ENCODE measurements at regions not wholly inside any gene's neighbourhood (a gene's known extent, or its start where the extent isn't known, plus 50 kb on each side); places are given as distances from the start of the nearest gene placed in this dataset.

GRCh38 chrX:19172741-19173140, 50.5 kb upstream of the ADGRG2 start:
- Histone ChIP-seq H3K4me3 (ENCODE audit: low read depth, low read length) (no peak overlapping the region), H3K27ac (ENCODE audit: extremely low read depth, low read depth, low read length) (no peak overlapping the region), H3K9me3 (ENCODE audit: control insufficient read depth, insufficient read depth, low read depth, low read length) (no peaks in the 10 kb centered on the region), H3K4me1 (ENCODE audit: control insufficient read depth, insufficient read depth, low read length) (no peaks in the 10 kb centered on the region), H3K36me3 (ENCODE audit: control insufficient read depth in 2 of 2, insufficient read depth in 1 of 2, low read length in 2 of 2) (no peaks in the 10 kb centered on the region)
- CTCF ChIA-PET: interaction anchor here (0.5 kb wide), 1 partner anchor 18 kb away, joined by 3 read pairs; no protein-coding TSS in a partner anchor
- POLR2A ChIA-PET: no interaction called here
- TF ChIP-seq ZFHX2 (tag by site-specific recombination; conservative IDR thresholded peaks at IDR 0.05) (no peak), YY1 (tag by site-specific recombination; IDR thresholded peaks at IDR 0.05) (no peak), SETDB1 (IDR thresholded peaks at IDR 0.05; ENCODE audit: insufficient read length, low read length) (no peak), OSR2 (tag by site-specific recombination; IDR thresholded peaks at IDR 0.05) (no peak), ZNF837 (tag by site-specific recombination; IDR thresholded peaks at IDR 0.05) (no peak), ZNF138 (tag by site-specific recombination; IDR thresholded peaks at IDR 0.05; ENCODE audit: borderline replicate concordance) (no peak), ZNF514 (tag by site-specific recombination; IDR thresholded peaks at IDR 0.05) (no peak), ZSCAN4 (tag by site-specific recombination; IDR thresholded peaks at IDR 0.05) (no peak), ZNF792 (tag by site-specific recombination; IDR thresholded peaks at IDR 0.05) (no peak), ZNF211 (tag by site-specific recombination; IDR thresholded peaks at IDR 0.05; ENCODE audit: low read depth) (no peak), ZNF146 (tag by site-specific recombination; IDR thresholded peaks at IDR 0.05) (no peak), ZNF175 (tag by site-specific recombination; IDR thresholded peaks at IDR 0.05) (no peak), ZNF335 (tag by site-specific recombination; conservative IDR thresholded peaks at IDR 0.05) (no peak), ZNF2 (tag by site-specific recombination; IDR thresholded peaks at IDR 0.05) (no peak), ZSCAN23 (tag by site-specific recombination; IDR thresholded peaks at IDR 0.05) (no peak)
- TF ChIP-seq, protein P1, sequence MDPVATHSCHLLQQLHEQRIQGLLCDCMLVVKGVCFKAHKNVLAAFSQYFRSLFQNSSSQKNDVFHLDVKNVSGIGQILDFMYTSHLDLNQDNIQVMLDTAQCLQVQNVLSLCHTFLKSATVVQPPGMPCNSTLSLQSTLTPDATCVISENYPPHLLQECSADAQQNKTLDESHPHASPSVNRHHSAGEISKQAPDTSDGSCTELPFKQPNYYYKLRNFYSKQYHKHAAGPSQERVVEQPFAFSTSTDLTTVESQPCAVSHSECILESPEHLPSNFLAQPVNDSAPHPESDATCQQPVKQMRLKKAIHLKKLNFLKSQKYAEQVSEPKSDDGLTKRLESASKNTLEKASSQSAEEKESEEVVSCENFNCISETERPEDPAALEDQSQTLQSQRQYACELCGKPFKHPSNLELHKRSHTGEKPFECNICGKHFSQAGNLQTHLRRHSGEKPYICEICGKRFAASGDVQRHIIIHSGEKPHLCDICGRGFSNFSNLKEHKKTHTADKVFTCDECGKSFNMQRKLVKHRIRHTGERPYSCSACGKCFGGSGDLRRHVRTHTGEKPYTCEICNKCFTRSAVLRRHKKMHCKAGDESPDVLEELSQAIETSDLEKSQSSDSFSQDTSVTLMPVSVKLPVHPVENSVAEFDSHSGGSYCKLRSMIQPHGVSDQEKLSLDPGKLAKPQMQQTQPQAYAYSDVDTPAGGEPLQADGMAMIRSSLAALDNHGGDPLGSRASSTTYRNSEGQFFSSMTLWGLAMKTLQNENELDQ (tag by site-specific recombination; IDR thresholded peaks at IDR 0.05; ENCODE audit: low read depth): no peak
- TF ChIP-seq, protein P2, sequence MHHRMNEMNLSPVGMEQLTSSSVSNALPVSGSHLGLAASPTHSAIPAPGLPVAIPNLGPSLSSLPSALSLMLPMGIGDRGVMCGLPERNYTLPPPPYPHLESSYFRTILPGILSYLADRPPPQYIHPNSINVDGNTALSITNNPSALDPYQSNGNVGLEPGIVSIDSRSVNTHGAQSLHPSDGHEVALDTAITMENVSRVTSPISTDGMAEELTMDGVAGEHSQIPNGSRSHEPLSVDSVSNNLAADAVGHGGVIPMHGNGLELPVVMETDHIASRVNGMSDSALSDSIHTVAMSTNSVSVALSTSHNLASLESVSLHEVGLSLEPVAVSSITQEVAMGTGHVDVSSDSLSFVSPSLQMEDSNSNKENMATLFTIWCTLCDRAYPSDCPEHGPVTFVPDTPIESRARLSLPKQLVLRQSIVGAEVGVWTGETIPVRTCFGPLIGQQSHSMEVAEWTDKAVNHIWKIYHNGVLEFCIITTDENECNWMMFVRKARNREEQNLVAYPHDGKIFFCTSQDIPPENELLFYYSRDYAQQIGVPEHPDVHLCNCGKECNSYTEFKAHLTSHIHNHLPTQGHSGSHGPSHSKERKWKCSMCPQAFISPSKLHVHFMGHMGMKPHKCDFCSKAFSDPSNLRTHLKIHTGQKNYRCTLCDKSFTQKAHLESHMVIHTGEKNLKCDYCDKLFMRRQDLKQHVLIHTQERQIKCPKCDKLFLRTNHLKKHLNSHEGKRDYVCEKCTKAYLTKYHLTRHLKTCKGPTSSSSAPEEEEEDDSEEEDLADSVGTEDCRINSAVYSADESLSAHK (tag by site-specific recombination; IDR thresholded peaks at IDR 0.05): no peak
- TF ChIP-seq, protein P3, sequence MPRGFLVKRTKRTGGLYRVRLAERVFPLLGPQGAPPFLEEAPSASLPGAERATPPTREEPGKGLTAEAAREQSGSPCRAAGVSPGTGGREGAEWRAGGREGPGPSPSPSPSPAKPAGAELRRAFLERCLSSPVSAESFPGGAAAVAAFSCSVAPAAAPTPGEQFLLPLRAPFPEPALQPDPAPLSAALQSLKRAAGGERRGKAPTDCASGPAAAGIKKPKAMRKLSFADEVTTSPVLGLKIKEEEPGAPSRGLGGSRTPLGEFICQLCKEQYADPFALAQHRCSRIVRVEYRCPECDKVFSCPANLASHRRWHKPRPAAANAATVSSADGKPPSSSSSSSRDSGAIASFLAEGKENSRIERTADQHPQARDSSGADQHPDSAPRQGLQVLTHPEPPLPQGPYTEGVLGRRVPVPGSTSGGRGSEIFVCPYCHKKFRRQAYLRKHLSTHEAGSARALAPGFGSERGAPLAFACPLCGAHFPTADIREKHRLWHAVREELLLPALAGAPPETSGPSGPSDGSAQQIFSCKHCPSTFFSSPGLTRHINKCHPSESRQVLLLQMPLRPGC (tag by site-specific recombination; IDR thresholded peaks at IDR 0.05): no peak

DNA sequence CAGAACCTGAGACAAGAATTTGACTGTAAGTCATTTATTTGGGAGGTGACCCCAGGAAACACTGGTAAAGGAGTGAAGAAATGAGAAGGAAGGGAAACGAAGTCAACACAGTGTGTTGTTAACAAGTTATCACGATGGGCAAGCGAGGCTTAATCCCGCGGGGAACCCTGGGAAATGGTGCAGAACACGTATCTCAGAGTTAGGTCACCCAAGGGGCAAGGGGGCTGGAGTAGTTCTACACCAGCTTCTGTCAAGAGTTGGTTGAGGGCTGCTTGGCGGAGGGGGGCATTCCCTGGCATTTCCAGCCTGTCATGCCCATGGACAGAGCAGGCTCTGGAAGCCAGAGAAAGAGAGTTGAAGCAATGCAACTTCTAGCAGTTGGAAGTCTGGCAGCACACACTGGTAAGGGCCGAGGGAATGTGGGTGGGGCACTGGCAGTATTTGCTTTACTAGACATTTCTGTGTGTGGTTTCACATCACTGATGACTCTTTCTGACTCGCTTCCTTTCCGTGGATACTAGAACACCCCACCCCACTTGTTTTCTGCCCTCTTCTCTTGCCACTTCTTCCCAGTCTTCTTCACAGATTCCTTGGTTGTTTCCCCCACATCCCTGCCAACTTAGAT, 52.2 kb upstream of the ADGRG2 start:
- H3K9me3 ChIP-seq (ENCODE audit: control insufficient read depth, insufficient read depth, low read depth, low read length): no peaks in the 10 kb centered on the region
- H3K27ac ChIP-seq (ENCODE audit: extremely low read depth, low read depth, low read length): no peak overlapping the region
- POLR2A ChIA-PET: no interaction called here
- H3K4me1 ChIP-seq (ENCODE audit: control insufficient read depth, insufficient read depth, low read length): no peaks in the 10 kb centered on the region
- CTCF ChIA-PET: no interaction called here
- H3K36me3 ChIP-seq (ENCODE audit: control insufficient read depth in 2 of 2, insufficient read depth in 1 of 2, low read length in 2 of 2): no peaks in the 10 kb centered on the region
- no peak for TF ChIP-seq ZNF777 (tag by site-specific recombination; IDR thresholded peaks at IDR 0.05; ENCODE audit: borderline replicate concordance)
- no peak for TF ChIP-seq ZNF544 (tag by site-specific recombination; IDR thresholded peaks at IDR 0.05)
- TF ChIP-seq ZNF175 (tag by site-specific recombination; IDR thresholded peaks at IDR 0.05): no peak
- no peak for TF ChIP-seq ZNF571 (tag by site-specific recombination; IDR thresholded peaks at IDR 0.05)
- TF ChIP-seq ZNF660 (tag by site-specific recombination; IDR thresholded peaks at IDR 0.05): no peak
- no peak for TF ChIP-seq ZIC2 (tag by site-specific recombination; IDR thresholded peaks at IDR 0.05)
- no peak for TF ChIP-seq ZNF837 (tag by site-specific recombination; IDR thresholded peaks at IDR 0.05)
- TF ChIP-seq ZNF350 (tag by site-specific recombination; IDR thresholded peaks at IDR 0.05): no peak
- no peak for TF ChIP-seq ZNF530 (tag by site-specific recombination; IDR thresholded peaks at IDR 0.05; ENCODE audit: low read depth)
- TF ChIP-seq ZNF521 (tag by site-specific recombination; IDR thresholded peaks at IDR 0.05): no peak
- no peak for TF ChIP-seq ZNF423 (tag by site-specific recombination; IDR thresholded peaks at IDR 0.05)
- TF ChIP-seq ZNF624 (tag by site-specific recombination; IDR thresholded peaks at IDR 0.05): no peak
- H3K4me3 ChIP-seq (ENCODE audit: low read depth, low read length): no peak overlapping the region
